ENCODE measurements at regions not wholly inside any gene's neighbourhood (a gene's known extent, or its start where the extent isn't known, plus 50 kb on each side); places are given as distances from the start of the nearest gene placed in this dataset.

- H3K9ac ChIP-seq (replicated peaks in 1 of 4; ENCODE audit: extremely low read depth in 1 of 4, low read depth in 3 of 4, low read length in 3 of 4) = no peak overlapping the region
- H3K9me3 ChIP-seq (ENCODE audit: insufficient read depth in 2 of 2, low read depth in 1 of 2, low read length in 1 of 2) = no peaks in the 10 kb centered on the region
- H3K27me3 ChIP-seq (replicated peaks in 1 of 4; ENCODE audit: control insufficient read depth in 3 of 4, extremely low read depth in 1 of 4, insufficient read depth in 3 of 4, low read length in 3 of 4) = no peaks in the 10 kb centered on the region
- no peak overlapping the region for H3K4me3 ChIP-seq (ENCODE audit: extremely low read depth in 1 of 4, insufficient read depth in 2 of 4, low read depth in 3 of 4, low read length in 4 of 4)
- H2BK5ac ChIP-seq (ENCODE audit: low read depth, low read length) = no peak overlapping the region
- H2AK5ac ChIP-seq (ENCODE audit: low read depth, low read length) = no peak overlapping the region
- H4K5ac ChIP-seq (ENCODE audit: insufficient read length, low read depth, low read length) = no peak overlapping the region
- H3K23me2 ChIP-seq (ENCODE audit: low read depth, low read length) = no peaks in the 10 kb centered on the region
- no peak overlapping the region for H3K27ac ChIP-seq (ENCODE audit: low read depth, low read length)
- H3K79me1 ChIP-seq (ENCODE audit: low read depth, low read length) = no peaks in the 10 kb centered on the region
- H3K56ac ChIP-seq (replicated peaks; ENCODE audit: insufficient read length, low read depth, low read length) = no peak overlapping the region
- no peak overlapping the region for H4K8ac ChIP-seq (ENCODE audit: extremely low read depth, insufficient read depth, low read length)
- no peak overlapping the region for H2AFZ ChIP-seq (ENCODE audit: low read length)
- no peaks in the 10 kb centered on the region for H3K36me3 ChIP-seq (ENCODE audit: control insufficient read depth in 2 of 4, insufficient read depth in 4 of 4, low read length in 3 of 4)
- H4K20me1 ChIP-seq (replicated peaks in 1 of 2; ENCODE audit: control insufficient read depth in 1 of 2, insufficient read depth in 2 of 2, low read length in 2 of 2) = no peaks in the 10 kb centered on the region
- H3K4me2 ChIP-seq (ENCODE audit: insufficient read depth in 1 of 2, low read depth in 2 of 2, low read length in 2 of 2) = no peak overlapping the region
- no peak overlapping the region for H2BK15ac ChIP-seq (ENCODE audit: low read length)
- no peak overlapping the region for H3K18ac ChIP-seq (ENCODE audit: extremely low read depth, low read length)
- H4K91ac ChIP-seq (replicated peaks; ENCODE audit: insufficient read length, low read length) = peak overlapping the region; percentile 11
- H3K79me2 ChIP-seq (ENCODE audit: control insufficient read depth in 1 of 2, insufficient read depth in 2 of 2, low read length in 2 of 2) = no peaks in the 10 kb centered on the region
- no peak overlapping the region for H2BK20ac ChIP-seq (ENCODE audit: low read length)
- no peak overlapping the region; the same call in 1 of the 2 replicates for H2BK12ac ChIP-seq (ENCODE audit: low read depth, low read length)
- POLR2A ChIA-PET (ENCODE audit: partially characterized antibody) = no interaction called here
- H3K14ac ChIP-seq (ENCODE audit: insufficient read length) = no peak overlapping the region
- DNase-seq (ENCODE audit: low read depth in 1 of 2, low spot score in 2 of 2) (no peak), FAIRE-seq (no peak)
- no peaks in the 10 kb centered on the region; a peak in 2 of 7 replicates for H3K4me1 ChIP-seq (replicated peaks in 1 of 4; ENCODE audit: control insufficient read depth in 3 of 4, insufficient read depth in 4 of 4, low read length in 3 of 4)
- WGBS, 2 experiments (ENCODE audit: extremely low coverage in 1 of 2, insufficient coverage in 1 of 2, insufficient read length in 1 of 2, insufficient replicate concordance in 2 of 2, low coverage in 1 of 2, low lambda C conversion rate in 2 of 2, missing lambda C conversion rate in 1 of 2) = 87% methylated on average over 3 of the region's 3 CpGs; no CpG with 5 or more reads in 1 of the 2 experiments
- no peak overlapping the region for H3K4ac ChIP-seq (replicated peaks; ENCODE audit: insufficient read length, low read depth, low read length)
- CTCF ChIA-PET (ENCODE audit: partially characterized antibody) = interaction anchor here (0.9 to 1.4 kb wide), 3 partner anchors 51 to 380 kb away, joined by 3 to 4 read pairs (median 3); no protein-coding TSS in a partner anchor
- no peak for TF ChIP-seq RBBP5 (IDR thresholded peaks at IDR 0.05; ENCODE audit: borderline replicate concordance, low read depth, low read length)
- H2BK120ac ChIP-seq (replicated peaks; ENCODE audit: low read depth, low read length) = no peak overlapping the region
- H3K23ac ChIP-seq (ENCODE audit: insufficient read length) = no peak overlapping the region
These were observed 96.1 kb downstream of the TMX1 start for GRCh38 chr14:51335961-51336723.

All from H1 (cell line).